Renal pelvis (tissue), 1 donor: ENCODE measurements at regions not wholly inside any gene's neighbourhood (a gene's known extent, or its start where the extent isn't known, plus 50 kb on each side); places are given as distances from the start of the nearest gene placed in this dataset.

Source experiments
- DNase-seq: peaks from one replicate; pipeline ENCODE4 v3.0.0-alpha.2; 2013

DNA sequence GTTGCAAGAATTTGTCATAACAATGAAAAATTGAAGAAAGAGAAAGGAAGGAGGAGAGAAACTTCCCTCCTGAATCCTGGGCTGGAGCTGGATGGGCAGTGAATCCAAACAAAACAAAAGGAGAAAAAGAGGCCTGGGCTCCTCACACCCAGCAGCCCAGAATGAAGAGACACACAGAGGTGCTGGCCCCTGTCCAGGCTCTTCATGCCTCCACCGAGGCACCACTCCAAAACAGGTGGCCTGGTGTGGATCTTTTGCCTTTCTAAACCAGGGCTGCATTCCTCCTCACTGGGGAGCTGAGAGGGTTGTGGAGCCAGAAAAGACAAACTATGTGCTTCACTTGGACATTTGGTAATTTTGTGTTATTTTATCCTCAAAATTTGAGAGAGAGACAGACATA, 76.0 kb downstream of the FAM124B start:
- DNase-seq, result no peak

DNA sequence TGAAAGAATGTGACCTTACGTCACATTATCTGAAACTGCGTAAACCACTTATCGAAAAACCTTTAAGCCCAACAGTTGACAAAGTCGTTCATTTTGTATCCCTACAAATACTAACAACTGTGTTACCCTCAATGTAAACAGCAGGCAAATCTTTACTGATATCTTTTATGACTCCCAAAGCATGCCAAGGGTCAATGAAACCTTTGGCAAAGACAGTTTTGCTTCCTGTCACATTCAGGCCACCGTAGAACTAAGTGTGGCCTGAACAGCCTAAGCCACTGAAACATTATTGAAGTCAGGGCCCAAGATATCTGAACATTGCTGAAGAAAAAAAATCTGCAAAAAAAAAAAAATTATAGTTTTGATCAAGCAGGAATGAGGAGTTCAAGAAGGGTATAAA, 77.3 kb downstream of the FAM124B start:
- no peak for DNase-seq

- DNase-seq, result no peak
Measured at GRCh38 chr2:224320660-224321059, 81.2 kb downstream of the FAM124B start.

DNA sequence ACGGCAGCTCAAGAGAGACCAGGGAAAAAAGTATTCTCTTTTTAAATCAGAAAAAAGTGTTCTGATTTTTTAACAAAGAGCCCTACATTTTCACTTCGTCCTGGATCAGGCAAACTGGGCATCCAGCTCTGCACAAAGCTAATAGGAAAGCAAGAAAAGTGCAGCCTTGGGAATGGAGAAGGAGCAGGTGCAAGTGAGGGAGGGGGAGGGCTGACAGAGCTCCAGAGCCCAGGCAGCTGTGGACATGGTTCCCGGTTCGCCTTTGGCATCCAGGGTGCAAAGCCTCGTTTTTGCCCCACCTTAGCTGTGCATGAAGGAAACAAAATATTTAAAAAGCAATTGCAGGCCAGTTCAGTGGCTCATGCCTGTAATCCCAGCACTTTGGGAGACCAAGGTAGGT, 82.2 kb downstream of the FAM124B start:
- DNase-seq, result no peak

DNA sequence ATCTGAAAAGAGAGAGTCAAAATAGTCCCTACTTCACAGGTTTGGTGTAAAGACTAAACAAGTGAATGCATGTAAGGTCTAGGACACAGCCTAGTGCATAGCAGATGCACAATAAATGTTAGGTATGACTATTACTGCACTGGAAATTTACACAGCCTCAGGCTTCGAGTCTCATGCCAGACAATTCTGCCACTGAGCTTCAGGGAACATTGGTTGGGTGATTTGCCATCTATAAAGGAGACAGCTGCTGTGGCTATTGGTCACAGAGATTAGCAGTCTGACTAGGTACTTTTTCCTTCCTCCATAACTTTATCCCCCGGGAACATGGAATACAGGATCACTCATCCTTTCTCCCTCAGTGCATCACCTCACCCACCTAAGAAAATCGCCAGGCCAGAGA, 89.2 kb downstream of the FAM124B start:
- no peak for DNase-seq

- DNase-seq, result no peak
Measured at GRCh38 chr2:224310943-224311625, 90.8 kb downstream of the FAM124B start.

DNA sequence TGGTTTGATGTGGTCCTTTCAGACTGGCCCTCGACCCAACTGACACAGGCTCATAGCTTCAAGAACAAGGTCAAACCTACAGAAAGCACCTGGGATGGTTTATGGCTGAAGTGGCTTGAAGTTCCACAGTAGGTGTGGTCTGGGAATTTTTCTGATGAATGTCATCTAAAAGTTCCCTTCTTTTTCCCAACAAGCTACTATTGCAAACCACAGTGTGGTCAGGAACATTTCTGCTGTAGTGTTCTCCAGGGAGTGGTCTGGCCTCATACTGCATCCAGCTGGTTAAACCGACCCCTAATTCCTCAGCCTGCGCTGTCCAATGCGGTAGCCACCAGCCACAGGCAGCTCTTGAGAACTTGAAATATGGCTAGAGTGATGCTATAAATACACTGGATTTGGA, 92.7 kb downstream of the FAM124B start:
- DNase-seq, result no peak

- no peak for DNase-seq
Measured at GRCh38 chr2:224308272-224308911, 93.5 kb downstream of the FAM124B start.

DNA sequence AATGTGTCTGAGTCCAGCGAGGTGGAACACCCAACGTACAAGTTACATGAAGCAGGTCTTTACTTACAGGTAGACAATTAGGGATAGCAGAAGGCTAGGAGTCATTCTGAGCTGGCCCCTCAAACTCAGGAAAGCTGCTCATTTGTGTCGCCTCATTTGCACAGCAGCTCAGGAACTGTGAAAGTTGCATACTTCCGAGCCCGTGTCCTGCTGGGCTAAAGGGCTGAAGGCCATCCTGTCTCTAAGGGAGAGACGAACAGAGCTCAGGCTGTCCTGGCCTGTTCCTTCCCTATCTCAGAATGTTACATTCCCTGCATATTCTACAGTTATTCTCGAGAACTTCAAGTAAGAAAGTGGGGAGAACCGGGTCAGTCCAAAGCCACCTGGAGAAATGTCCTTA, 99.0 kb downstream of the FAM124B start:
- no peak for DNase-seq

- DNase-seq, result no peak
Measured at GRCh38 chr2:224293976-224294375, 107.9 kb downstream of the FAM124B start.

DNA sequence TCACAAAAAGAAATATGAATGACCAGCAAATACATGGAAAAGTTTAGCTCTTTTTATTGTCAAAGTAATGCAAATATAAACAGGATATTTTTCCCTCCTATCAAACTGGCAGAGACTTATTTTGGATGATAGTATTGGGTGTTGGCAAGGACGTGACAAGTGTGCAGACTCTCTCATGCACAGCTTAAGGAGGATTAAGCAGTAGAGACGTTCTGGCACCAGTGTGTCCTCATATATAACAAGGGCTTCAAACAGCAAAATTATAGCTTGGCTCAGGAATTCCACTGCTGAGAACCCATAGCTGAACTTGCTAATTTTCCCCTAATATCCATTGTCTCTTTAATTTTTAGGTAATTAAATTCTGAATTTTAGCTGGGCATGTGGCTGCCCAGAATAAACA, 114.4 kb downstream of the FAM124B start:
- DNase-seq, result no peak

- no peak for DNase-seq
Measured at GRCh38 chr2:224286923-224287322, 115.0 kb downstream of the FAM124B start.

DNA sequence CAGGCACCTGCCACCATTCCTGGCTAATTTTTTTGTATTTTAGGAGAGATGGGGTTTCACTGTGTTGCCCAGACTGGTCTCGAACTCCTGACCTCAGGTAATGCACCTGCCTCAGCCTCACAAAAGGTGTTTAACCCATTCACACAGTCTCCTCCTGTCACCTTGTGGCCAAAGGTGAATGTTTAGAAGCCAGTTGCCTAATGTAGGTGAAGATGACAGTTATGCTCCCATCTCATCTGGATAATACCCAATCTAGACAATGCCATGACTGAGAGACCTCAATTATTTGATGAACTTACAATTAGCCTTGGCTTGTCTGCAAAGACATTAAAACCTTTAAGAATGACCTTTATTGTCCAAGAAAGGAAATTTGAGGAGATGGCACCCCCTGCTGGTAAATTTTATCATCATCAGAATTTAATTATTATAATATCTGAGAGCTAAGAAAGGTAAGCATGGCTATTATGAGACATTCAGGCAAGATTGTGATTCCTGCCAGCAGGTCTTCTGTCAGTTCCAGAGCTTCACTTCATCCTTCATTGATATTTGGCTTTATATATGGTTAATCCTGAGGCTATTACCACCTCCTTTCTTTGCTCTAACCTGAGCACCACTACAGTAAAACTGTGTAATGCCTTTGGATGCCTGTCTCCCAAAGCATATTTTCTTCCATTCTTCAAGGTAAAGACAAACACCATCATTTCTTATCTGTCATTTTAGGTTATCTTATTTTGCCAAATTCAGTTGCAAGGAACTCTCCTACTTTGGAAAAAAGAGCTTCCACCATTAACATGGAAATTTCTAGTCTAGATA, 117.6 kb downstream of the FAM124B start:
- no peak for DNase-seq

DNA sequence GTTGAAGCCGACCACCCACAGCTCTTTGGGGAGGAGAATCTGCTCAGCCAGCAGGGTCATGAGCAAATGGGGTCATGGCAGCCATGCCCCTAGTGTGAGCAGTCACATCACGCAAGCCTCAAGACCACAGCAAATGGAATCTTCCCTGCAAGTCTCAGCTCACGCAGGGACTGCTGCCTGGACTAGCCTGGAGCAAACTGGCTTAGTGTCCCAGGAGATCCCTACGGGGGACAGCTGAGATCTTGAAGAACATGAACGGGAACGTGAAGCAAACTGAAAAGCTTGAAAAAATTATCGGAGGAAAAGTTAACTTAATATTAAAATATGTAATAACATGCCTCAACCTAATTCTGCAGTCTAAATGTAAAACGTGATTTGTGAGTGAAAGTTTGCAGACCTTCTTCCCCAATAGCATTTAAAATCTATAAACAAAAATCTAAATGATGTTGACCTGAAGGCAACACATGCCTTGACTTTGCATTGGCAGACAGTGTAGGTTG, 118.4 kb downstream of the FAM124B start:
- DNase-seq, result no peak

- DNase-seq, result no peak
Measured at GRCh38 chr2:224281374-224281773, 120.5 kb downstream of the FAM124B start.

- no peak for DNase-seq
Measured at GRCh38 chr2:224278531-224278930, 123.4 kb downstream of the FAM124B start.

DNA sequence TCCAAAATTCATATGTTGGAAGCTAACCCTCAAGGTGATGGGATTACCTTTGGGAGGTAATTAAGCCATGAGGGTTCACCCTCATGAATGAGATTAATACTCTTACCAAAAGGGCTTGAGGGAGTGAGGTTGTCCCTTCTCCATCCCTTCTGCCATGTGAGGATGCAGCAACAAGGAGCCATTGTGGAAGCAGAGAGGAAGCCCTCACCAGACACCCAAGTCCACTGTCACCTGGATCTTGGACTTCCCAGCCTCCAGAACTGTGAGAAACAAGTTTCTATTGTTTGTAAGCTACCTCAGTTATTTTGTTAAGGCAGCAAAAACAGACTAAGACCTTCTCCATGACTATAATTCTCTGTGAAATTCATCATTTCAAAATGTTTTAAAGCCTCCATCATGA, 125.7 kb downstream of the FAM124B start:
- no peak for DNase-seq

GRCh38 chr2:224272237-224272910, 129.5 kb downstream of the FAM124B start:
- no peak for DNase-seq

DNA sequence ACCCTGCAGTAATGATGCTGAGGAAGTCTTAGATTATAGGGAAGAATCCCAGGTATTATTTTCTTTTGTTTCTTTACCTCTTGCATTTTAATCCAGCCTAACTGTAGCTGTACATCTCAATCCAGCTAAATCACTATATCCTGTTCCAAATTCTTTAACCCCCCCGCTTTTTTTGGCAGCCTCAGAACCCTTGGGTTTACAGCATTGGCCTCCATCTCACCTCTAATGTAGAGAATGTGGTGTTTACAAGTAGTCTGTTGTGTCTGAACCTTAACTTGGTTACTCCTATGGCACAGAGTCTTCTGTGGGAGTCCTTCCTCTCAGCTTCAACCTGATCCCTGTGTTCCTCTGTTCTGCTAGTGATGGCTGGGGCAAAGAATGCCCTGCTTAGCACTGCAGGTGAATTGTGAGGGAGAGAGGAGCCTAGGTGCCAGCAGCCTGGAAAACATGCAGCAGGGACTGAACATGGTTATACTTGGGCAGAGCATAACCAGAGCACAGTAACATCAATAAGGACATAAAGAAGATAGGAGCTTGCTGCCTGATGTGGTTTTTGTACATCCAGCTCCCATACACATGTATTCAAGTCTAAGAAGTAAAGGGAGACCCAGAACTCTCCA, 130.2 kb downstream of the FAM124B start:
- DNase-seq, result no peak

DNA sequence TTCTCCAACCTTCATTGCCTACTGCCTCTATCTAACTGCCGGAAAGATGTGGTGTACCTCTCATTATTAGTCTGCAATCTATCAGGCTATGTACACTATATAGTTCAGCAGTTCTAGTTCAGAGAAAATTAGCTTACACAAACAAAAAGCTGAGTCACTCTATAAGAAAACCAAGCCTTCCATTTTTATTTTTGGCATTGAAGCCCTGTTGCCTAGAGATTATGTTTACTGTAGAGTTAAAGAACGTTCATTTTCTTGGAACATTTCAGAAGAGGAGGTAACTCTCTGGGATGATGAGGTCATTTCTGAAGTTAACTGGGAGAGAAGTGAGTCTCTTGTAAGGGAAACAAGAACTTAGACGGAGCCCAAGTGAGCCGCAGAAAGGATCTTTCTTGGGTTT, 133.5 kb downstream of the FAM124B start:
- DNase-seq, result no peak

- no peak for DNase-seq
Measured at GRCh38 chr2:224264259-224264658, 137.6 kb downstream of the FAM124B start.

- no peak for DNase-seq
Measured at GRCh38 chr2:224263571-224264043, 138.3 kb downstream of the FAM124B start.
